ENCODE measurements at regions not wholly inside any gene's neighbourhood (a gene's known extent, or its start where the extent isn't known, plus 50 kb on each side); places are given as distances from the start of the nearest gene placed in this dataset.

GRCh38 chr3:66165660-66166059, 55.1 kb upstream of the SLC25A26 start:
- no peak for DNase-seq

DNA sequence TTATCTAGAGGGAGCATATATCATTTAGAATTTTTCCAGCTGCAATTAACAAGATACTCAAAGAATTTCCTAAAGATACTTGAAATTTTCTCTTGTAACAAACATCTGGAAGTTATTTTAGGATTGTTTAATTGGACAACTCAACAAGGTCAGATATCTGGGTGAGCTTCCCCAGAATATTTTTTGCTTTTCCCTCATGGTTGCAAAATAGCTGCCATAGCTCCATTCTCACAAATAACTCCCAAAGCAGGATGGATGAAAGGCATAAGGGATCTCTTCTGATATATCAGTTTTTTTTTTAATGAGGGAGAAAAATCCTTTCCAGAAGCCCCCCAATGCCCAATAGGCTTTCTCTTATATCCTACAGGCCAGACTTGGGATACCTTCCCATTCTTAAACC, 56.6 kb upstream of the SLC25A26 start:
- DNase-seq, result no peak

DNA sequence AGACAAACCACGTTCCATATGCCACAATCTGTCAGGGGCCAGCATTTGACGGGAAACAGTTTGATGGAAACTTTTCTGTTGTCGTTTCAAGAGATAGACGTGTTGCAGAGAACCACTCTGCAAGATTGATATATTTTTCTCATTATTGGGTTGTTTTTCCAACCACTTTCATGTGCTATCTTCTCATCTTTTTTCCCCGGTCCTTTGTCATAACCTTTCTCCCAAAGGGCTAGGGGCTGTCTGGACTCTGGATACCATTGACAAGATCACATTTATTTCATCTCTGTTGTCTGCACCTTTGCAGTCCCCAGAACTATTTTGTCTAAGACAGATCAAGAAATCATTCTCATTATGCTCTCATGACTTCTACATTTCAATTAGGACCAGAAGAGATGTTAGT, 57.6 kb upstream of the SLC25A26 start:
- no peak for DNase-seq

DNA sequence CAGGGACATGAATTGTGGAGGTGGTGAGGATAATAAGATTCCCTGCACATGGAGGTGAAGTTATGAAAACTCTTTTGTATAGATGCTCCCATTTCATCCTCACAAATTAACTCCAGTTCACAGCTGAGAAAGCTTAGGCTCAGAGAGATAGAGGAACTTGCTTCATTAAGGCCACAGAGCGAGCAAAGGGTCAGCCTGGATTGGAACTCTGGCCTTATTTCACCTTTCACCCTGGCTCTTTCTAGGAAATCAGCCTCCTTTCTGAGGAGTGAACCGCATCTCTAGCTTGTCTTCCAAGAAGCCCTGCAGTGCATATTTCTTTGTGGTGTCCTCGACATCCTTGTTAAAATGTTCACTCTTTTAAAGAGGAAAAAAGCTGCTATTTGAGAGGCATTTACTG, 58.0 kb upstream of the SLC25A26 start:
- no peak for DNase-seq

GRCh38 chr3:66158933-66159683, 61.7 kb upstream of the SLC25A26 start:
- no peak for DNase-seq

DNA sequence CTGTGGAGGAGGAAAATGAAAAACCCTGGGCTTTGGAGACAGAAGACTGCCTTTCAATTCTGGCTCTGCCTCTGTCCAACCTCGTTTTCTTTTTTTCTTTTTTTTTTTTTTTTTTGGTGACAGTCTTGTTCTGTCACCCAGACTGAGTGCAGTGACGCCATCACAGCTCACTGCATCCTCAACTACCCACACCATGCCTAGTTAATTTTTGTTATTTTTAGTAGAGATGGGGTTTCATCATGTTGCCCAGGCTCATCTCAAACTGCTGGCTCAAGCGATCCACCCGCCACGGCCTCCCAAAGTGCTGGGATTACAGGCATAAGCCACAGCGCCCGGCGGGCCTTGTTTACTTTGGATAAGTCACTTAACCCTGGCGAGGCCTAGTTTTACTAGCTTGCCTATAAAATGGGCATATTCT, 66.3 kb upstream of the SLC25A26 start:
- no peak for DNase-seq

GRCh38 chr3:66153481-66154443, 67.0 kb upstream of the SLC25A26 start:
- peak in 4 of 14 donors; percentile 8 to 97 (median 30) for DNase-seq

DNA sequence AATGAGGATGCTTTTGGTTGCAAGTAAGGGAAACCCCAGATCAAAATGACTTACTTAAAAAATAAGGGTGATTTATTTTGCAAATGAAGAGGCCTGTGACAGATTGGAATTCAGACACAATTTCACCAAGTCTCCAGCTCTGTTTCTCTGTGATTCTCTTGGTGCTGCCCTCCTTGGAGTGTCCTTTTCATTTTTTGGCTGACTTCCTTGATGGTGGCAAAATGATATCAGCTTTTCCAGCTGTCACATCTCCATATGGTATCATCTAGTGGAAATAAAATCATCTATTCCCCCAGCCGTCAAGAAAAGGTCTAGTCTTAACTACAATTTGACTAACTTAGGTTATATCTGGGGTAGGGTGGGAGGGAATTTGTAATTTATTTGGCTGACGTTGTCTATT, 68.5 kb upstream of the SLC25A26 start:
- DNase-seq, result peak in 1 of 14 donors; percentile 57

- DNase-seq, result no peak
Measured at GRCh38 chr3:66150977-66151376, 69.8 kb upstream of the SLC25A26 start.

DNA sequence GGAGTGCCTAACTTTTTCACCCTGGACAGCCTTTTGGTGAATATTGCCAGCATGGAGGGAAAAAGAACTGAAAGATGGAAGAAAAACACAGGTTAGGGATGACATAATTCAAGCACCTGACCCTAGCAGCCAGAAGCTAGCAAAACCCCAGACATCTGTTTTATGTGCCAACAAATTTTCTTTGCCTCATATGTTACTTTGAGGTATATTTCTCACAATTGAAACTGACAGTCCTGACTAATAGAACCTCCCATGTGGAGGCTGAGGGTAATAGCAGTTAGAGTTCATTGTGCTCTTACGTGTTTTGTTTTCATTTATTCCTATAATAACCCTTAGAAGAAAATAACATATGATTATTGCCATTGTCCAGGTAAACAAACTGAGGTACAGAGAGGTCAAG, 71.5 kb upstream of the SLC25A26 start:
- no peak for DNase-seq

DNA sequence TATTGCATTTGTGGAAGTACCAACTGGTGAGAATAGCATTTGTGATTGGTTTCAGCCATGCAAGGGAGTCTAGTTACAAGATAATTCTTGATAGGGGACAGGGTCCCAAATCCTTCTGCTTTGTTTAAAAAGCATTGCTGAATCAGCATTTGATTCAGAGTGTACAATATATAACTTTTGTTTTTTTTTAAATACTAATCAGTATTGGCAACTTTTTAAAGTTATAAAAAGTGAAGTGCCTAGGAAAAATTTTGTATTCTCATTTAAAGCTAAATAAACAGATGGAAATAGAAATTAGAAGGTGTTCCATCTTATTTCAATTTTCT, 75.4 kb upstream of the SLC25A26 start:
- no peak for DNase-seq

DNA sequence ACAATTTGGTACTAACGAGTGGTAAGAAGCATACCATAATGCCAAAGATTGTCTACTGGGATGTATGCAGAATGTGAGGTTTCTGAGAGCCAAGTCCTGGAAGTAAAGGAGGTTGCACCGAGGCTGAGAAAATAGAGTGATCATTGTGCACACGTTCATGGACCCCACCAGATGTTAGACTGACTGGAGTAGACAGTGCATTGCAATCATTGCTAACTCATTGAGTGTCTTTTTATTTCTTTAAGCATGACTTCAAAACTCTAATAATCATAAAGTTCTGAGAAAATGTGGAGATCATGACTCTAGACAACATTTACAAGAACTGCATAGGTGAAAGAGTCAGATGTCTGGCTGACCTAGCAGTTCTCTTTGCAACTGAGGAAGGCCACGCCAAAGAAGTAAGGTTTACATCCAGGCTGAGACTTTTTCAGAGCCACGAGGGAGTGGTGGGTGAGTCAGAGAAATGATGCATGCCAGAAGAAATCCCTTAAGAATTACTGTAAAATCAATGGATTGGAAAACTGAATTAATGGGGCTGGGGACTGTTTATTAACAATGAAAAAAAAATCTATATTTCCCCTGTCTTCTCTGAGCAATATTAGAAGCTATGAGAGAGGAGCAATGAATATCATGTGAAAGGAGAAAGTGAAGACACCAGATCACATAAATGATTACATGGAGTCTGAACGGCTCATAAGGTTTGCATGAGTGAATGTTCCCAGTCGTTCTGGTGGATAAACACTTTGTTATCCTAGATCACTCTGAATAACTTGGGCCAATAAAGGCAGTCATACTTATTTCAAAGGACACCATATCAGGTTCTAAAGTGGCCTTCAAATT, 76.0 kb upstream of the SLC25A26 start:
- DNase-seq, result no peak

DNA sequence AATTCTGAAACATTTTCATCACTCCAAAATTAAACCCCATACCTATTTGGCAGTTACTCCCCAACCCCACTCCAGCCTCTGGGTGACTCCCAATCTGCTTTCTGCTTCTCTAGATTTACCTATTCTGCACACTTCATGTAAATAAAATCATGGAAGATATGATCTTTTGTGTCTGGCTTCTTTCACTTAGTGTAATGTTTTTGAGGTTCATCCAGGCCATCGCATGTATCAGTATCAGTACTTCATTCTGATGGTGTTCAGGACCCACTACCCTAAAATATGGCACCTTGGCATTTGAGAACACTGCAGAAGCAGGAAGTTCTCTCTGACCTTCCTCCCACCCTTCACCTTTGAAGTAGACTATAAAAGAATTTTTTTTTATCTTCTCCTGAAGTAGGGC, 78.7 kb upstream of the SLC25A26 start:
- DNase-seq, result no peak

DNA sequence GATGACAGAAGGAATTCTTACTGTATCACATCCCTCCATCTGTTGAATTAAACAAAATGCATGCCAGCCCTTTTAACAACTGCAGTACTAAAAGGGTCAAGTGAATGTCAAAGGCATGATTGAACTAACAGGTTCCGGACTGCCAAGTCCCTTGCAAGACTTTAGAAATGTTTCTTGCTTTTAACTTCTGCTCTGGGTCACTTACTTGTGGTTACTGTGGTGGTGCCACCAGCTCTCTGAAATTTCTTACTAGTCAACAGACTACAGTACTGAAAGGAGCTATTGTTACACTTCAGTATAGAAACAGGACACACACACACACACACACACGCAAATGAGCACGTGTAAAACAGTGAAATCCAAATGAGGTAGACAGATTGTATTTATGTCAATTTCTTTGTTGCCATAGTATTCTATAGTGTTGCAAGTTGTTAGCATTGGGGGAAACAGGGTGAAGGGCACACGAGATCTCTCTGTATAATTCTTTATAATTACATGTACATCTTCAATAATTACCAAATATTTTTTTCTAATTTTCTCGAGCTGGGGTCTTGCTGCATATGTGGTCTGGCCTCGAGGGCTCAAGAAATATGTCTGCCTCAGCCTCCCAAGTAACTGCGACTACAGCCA, 79.9 kb upstream of the SLC25A26 start:
- peak in 1 of 14 donors; percentile 11 for DNase-seq

- DNase-seq, result no peak
Measured at GRCh38 chr3:66140106-66140505, 80.7 kb upstream of the SLC25A26 start.

DNA sequence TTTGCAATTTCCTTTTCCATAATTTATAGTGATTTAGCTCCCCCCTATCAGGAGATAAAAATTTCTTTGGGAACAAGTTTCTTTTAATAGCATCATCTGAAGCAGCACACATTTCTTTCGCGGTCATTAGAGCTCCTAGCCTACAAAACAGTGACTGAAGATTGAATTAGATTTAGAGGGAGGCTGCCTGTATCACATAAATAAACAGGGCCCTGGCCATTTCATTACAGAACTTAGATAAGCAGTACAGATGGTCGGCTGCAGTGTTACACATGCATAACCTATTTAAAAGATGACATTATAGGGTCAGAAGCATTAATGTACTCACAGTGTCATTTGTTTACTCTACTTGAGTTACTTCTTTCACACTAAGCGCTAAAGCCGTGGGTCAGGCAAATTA, 81.4 kb upstream of the SLC25A26 start:
- peak in 1 of 14 donors; percentile 59 for DNase-seq

DNA sequence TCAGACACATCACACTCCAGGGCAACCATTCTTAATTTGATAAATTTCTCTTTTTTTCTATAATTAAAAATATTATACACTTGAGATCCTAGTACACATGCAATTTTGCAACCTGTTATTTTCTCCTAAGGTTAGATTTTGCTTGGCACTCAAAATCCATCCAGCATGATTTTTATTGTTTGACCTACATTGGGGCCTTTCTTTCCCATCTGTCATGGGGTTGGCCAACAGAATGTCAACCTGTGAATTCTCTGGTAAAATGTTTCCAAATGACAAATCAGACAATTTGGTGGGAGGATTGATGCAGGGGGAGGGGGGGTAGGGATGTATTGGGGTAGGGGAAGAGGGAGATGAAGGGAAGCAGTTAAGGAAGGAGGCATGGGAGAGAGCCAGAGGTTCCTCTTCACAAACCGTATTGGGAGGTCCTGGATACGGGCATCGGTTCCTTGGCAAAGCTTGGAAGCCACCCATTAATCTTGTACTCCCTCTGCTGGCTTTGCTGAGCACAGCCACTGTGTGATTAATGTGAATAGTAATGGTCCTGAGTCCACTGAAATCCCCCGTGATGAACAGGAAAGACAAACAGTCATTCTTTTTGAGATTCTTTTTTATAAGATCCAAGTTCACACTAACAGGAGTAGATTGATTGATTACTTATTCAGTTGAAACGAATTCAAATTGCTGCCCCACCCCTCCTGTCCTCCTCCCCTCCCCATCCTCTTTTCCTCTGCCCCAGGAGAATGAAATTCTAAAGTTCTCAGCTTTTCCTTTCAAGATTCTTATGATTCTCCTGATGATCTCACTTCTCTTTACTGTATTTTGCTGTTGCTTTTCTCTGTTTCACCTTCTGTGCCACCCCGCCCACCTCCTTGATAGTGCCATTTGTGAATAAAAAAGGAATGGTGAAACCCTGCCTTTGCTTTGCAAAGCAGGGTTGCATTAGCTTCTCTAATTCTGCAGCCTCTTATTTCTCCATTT, 82.2 kb upstream of the SLC25A26 start:
- peak in 8 of 14 donors; percentile 0 to 91 (median 6) for DNase-seq

GRCh38 chr3:66136597-66136996, 84.2 kb upstream of the SLC25A26 start:
- DNase-seq, result no peak

DNA sequence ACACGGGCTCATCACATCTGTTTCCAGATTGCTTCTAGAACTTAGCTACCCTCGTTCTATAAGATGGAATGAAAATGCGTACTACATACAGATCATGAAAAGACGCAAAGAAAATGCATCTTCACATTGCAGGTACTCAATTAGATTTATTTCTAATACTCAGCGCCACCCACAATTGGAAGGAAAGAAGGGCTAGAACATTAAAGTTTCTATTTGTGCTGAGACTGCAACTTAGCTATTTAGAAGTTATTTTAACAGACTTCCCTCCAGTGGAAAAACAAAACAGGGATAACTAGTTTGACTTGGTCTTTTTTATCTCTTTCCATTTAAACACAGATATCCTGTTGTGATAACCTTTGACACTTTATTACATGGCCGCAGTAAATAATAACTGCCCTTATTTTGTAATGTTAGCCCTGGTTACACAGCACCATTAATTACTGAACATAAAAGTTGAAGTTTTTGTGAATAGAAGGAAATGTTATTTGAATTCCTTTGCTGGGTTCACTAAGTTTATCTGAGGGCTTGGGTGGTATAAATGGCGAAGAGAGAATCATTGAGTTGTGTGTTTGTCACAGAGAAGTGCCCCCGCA, 86.9 kb upstream of the SLC25A26 start:
- no peak for DNase-seq

DNA sequence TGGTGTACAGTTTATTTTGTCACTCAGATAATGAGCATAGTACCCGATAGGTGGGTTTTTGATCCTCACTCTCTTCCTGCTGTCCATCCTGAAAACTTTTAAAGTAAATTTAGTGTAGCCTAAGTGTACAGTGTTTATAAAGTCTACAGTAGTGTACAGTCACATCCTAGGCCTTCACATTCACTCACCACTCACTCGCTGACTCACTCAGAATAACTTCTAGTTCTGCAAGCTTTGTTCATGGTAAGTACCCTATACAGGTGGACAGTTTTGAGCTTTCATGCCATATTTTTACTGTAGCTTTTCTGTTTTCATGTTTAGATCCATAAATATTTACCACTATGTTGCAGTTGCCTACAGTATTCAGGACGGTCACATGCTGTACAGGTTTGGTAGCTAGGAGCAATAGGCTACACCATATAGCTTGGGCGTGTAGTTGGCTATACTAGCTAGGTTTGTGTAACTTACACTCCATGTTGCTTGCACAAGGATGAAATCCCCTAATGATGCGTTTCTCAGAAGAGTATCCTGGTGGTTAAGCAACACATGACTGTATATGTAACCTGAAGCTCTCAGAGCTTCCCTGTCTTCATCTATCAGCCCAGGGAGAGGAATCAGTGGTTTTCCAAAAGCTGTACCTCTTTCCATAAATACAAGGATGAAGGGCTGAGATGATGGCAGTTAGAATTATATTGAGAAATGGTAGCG, 87.6 kb upstream of the SLC25A26 start:
- DNase-seq, result no peak
